ENCODE measurements at regions not wholly inside any gene's neighbourhood (a gene's known extent, or its start where the extent isn't known, plus 50 kb on each side); places are given as distances from the start of the nearest gene placed in this dataset.
A peak's percentile ranks its signal among the peaks of the same experiment; 100 is the strongest.

- Histone ChIP-seq H3K36me3 (no peaks in the 10 kb centered on the region), H3K4me3 (no peak overlapping the region), H3K4me1 (peaks cover 21 to 36% of the 10 kb centered on the region in 2 donors), H3K27me3 (no peaks in the 10 kb centered on the region), H3K27ac (peak overlapping the region in 2 of 4 donors; percentile 56 to 74), H3K9me3 (no peaks in the 10 kb centered on the region)
- DNase-seq (peak in 1 of 2 donors; percentile 16), ATAC-seq (no peak)
- TF ChIP-seq, protein P1, sequence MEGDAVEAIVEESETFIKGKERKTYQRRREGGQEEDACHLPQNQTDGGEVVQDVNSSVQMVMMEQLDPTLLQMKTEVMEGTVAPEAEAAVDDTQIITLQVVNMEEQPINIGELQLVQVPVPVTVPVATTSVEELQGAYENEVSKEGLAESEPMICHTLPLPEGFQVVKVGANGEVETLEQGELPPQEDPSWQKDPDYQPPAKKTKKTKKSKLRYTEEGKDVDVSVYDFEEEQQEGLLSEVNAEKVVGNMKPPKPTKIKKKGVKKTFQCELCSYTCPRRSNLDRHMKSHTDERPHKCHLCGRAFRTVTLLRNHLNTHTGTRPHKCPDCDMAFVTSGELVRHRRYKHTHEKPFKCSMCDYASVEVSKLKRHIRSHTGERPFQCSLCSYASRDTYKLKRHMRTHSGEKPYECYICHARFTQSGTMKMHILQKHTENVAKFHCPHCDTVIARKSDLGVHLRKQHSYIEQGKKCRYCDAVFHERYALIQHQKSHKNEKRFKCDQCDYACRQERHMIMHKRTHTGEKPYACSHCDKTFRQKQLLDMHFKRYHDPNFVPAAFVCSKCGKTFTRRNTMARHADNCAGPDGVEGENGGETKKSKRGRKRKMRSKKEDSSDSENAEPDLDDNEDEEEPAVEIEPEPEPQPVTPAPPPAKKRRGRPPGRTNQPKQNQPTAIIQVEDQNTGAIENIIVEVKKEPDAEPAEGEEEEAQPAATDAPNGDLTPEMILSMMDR (IDR thresholded peaks at IDR 0.05 in 4 of 5, conservative IDR thresholded peaks at IDR 0.05 in 1 of 5), result no peak
- TF ChIP-seq POLR2A (IDR thresholded peaks at IDR 0.05), result no peak
- in situ Hi-C loops (cut with MboI; ENCODE audit: low sequenced_read_pairs in 4 of 4), result loop anchor here in 3 of 4 donors (10.0 kb wide), 2 partner anchors 239 to 249 kb away; no protein-coding TSS in a partner anchor
- intact Hi-C loops (cut with DNase I; ENCODE audit: low total_unique reads), result loop anchor here (2.0 kb wide), 1 partner anchor 241 kb away; no protein-coding TSS in a partner anchor
Observed at GRCh38 chr5:103473725-103474124, 88.9 kb downstream of the NUDT12 start.

DNA sequence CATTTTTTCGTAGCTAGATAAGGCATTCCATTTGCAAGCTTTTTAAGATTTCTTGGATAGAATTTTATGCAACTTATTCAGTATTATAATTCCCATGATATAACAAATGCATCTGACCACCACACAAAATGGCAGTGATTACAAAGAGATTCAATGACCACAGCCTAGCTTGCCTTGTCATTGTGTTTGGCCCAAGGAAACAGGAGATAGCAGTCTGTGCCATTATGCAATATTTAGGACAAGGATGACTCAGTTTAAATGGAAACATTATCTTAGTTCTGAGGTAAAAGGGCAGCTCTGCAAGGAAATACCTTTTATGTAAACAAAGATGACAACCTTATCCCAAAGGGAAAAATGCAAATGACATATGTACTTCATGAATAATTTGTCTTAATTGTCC, 89.8 kb downstream of the NUDT12 start:
- Histone ChIP-seq H3K36me3 (no peaks in the 10 kb centered on the region), H3K9me3 (no peaks in the 10 kb centered on the region), H3K4me1 (peaks cover 21 to 36% of the 10 kb centered on the region in 2 donors), H3K4me3 (no peak overlapping the region), H3K27me3 (no peaks in the 10 kb centered on the region), H3K27ac (peak overlapping the region; percentile 25 to 74 (median 53))
- TF ChIP-seq, protein P1 (IDR thresholded peaks at IDR 0.05 in 4 of 5, conservative IDR thresholded peaks at IDR 0.05 in 1 of 5), result no peak
- no peak for TF ChIP-seq POLR2A (IDR thresholded peaks at IDR 0.05)
- in situ Hi-C loops (cut with MboI; ENCODE audit: low sequenced_read_pairs in 4 of 4), result loop anchor here in 3 of 4 donors (10.0 kb wide), 2 partner anchors 238 to 248 kb away; no protein-coding TSS in a partner anchor
- ATAC-seq (peak; percentile 91 to 97), DNase-seq (peak in 1 of 2 donors; percentile 49)
- intact Hi-C loops (cut with DNase I; ENCODE audit: low total_unique reads), result no loop called here

- ATAC-seq, result no peak
- Histone ChIP-seq H3K27ac (peak overlapping the region; percentile 25 to 74 (median 53)), H3K9me3 (no peaks in the 10 kb centered on the region), H3K36me3 (no peaks in the 10 kb centered on the region), H3K27me3 (no peaks in the 10 kb centered on the region), H3K4me1 (peaks cover 21 to 36% of the 10 kb centered on the region in 2 donors), H3K4me3 (no peak overlapping the region)
- no peak for DNase-seq
- in situ Hi-C loops (cut with MboI; ENCODE audit: low sequenced_read_pairs in 4 of 4), result loop anchor here in 3 of 4 donors (10.0 kb wide), 2 partner anchors 237 to 247 kb away; no protein-coding TSS in a partner anchor
- intact Hi-C loops (cut with DNase I; ENCODE audit: low total_unique reads), result no loop called here
- TF ChIP-seq POLR2A (IDR thresholded peaks at IDR 0.05), result no peak
- TF ChIP-seq, protein P1 (IDR thresholded peaks at IDR 0.05 in 4 of 5, conservative IDR thresholded peaks at IDR 0.05 in 1 of 5), result no peak
Observed at GRCh38 chr5:103472265-103472664, 90.3 kb downstream of the NUDT12 start.

GRCh38 chr5:103469288-103470040, 93.1 kb downstream of the NUDT12 start:
- intact Hi-C loops (cut with DNase I; ENCODE audit: low total_unique reads), result loop anchor here (5.0 kb wide), 1 partner anchor 93 kb away; the partner anchor contains the start of gene NUDT12
- no peak for ATAC-seq

More at GRCh38 chr5:103469288-103470040, 93.1 kb downstream of the NUDT12 start:
- no peaks in the 10 kb centered on the region for H3K27me3 ChIP-seq
- TF ChIP-seq, protein P1 (IDR thresholded peaks at IDR 0.05 in 4 of 5, conservative IDR thresholded peaks at IDR 0.05 in 1 of 5), result no peak
- TF ChIP-seq POLR2A (IDR thresholded peaks at IDR 0.05), result no peak
- H3K9me3 ChIP-seq, result no peaks in the 10 kb centered on the region
- H3K36me3 ChIP-seq, result no peaks in the 10 kb centered on the region
- in situ Hi-C loops (cut with MboI; ENCODE audit: low sequenced_read_pairs in 4 of 4), result loop anchor here in 3 of 4 donors (10.0 kb wide), 2 partner anchors 235 to 245 kb away; no protein-coding TSS in a partner anchor
- DNase-seq, result no peak
- peaks cover 42 to 57% of the 10 kb centered on the region in 2 donors for H3K4me1 ChIP-seq
- H3K27ac ChIP-seq, result no peak overlapping the region
- H3K4me3 ChIP-seq, result no peak overlapping the region

All from gastrocnemius medialis (tissue), 4 donors.